MM.1S (cell line): ENCODE measurements at regions not wholly inside any gene's neighbourhood (a gene's known extent, or its start where the extent isn't known, plus 50 kb on each side); places are given as distances from the start of the nearest gene placed in this dataset.
"Not testable (repeated sequence)": the region's sequence is repeated elsewhere in the genome, so short reads cannot be mapped to it uniquely, and the experiment has no call there.

Experiments
- DNase-seq: peaks from one replicate; pipeline ENCODE4 v3.0.0-alpha.2; 2015
- H2AFZ ChIP-seq: fragments of 300-600 bp; sonication (generic); 2 replicates; pipeline ENCODE4 v1.6.0; 2016; ENCODE audit warnings: antibody characterized with exemption, low read length
- H3F3A ChIP-seq: fragments of 300-600 bp; sonication (generic); 2 replicates; pipeline ENCODE4 v1.6.1; 2016; ENCODE audit warnings: mild to moderate bottlenecking, antibody characterized with exemption, low read length, moderate library complexity, mixed read lengths; ENCODE audit not compliant: insufficient read depth
- H3K27ac ChIP-seq: fragments of 300-600 bp; sonication (generic); 2 replicates; pipeline ENCODE4 v1.5.1; 2016; ENCODE audit warnings: mild to moderate bottlenecking, low read length
- H3K27me3 ChIP-seq: fragments of 300-600 bp; sonication (generic); replicated peaks from 2 replicates; pipeline ENCODE4 v1.6.0; 2016; ENCODE audit warnings: low read length; ENCODE audit not compliant: insufficient read depth
- H3K36me3 ChIP-seq: fragments of 300-600 bp; sonication (generic); replicated peaks from 2 replicates; pipeline ENCODE4 v1.6.1; 2016; ENCODE audit warnings: mild to moderate bottlenecking, low read length, mixed read lengths; ENCODE audit not compliant: insufficient read depth
- H3K4me1 ChIP-seq: fragments of 300-600 bp; sonication (generic); 2 replicates; pipeline ENCODE4 v1.6.1; 2016; ENCODE audit warnings: low read length, mixed read lengths
- H3K4me2 ChIP-seq: fragments of 300-600 bp; sonication (generic); 2 replicates; pipeline ENCODE4 v1.6.0; 2016; ENCODE audit warnings: low read depth, low read length
- H3K4me3 ChIP-seq: fragments of 300-600 bp; sonication (generic); 2 replicates; pipeline ENCODE4 v1.5.1; 2016; ENCODE audit warnings: low read length, mixed read lengths
- H3K79me2 ChIP-seq: fragments of 300-600 bp; sonication (generic); 2 replicates; pipeline ENCODE4 v1.6.1; 2016; ENCODE audit warnings: mixed run types, low read length, mixed read lengths
- H3K9ac ChIP-seq: fragments of 300-600 bp; sonication (generic); 2 replicates; pipeline ENCODE4 v1.6.1; 2016; ENCODE audit warnings: low read length, mixed read lengths
- H3K9me2 ChIP-seq: fragments of 300-600 bp; sonication (generic); replicated peaks from 2 replicates; pipeline ENCODE4 v1.6.1; 2016; ENCODE audit warnings: mild to moderate bottlenecking, low read length, mixed read lengths; ENCODE audit not compliant: insufficient read depth
- H3K9me3 ChIP-seq: fragments of 300-600 bp; sonication (generic); replicated peaks from 2 replicates; pipeline ENCODE4 v1.6.1; 2016; ENCODE audit warnings: mild to moderate bottlenecking, low read length, mixed read lengths; ENCODE audit not compliant: insufficient read depth
- H4K20me1 ChIP-seq: fragments of 300-600 bp; sonication (generic); 2 replicates; pipeline ENCODE4 v1.6.1; 2016; ENCODE audit warnings: mild to moderate bottlenecking, low read length, moderate library complexity, mixed read lengths; ENCODE audit not compliant: insufficient read depth
- EZH2 ChIP-seq: fragments of 300-600 bp; sonication (generic); optimal IDR thresholded peaks from 2 replicates; pipeline ENCODE3; 2017; ENCODE audit warnings: low read depth, mild to moderate bottlenecking, antibody characterized with exemption, low read length, mixed read lengths
- EZH2phosphoT487 ChIP-seq: fragments of 300-600 bp; sonication (generic); IDR thresholded peaks from 2 replicates; pipeline ENCODE4 v1.6.1; 2018; ENCODE audit warnings: antibody characterized with exemption, low read length
- TF ChIP-seq, protein P1 (sequence below): fragments of 300-600 bp; sonication (generic); IDR thresholded peaks from 2 replicates; pipeline ENCODE4 v1.5.1; 2016; ENCODE audit warnings: antibody characterized with exemption, low read length, mixed read lengths

DNA sequence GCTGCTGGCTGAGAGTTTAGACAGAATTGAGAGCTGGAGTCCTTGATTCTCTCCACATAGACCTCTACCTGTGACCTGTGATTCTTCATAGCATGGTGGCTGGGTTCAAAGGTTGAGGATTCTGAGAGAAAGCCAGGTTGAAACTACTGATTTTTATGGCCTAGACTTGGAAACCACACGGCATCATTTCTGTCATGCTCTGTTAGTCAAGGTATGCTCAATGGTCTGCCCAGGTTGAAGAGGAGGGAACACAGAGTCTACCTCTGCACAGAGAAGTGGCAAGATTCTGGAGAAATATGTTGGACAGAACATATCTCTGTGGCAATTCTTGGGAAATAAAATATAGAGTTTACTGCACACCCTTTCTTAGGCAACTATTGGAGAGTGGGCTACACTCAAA lies 57.2 kb upstream of the CXorf66 start:
- Histone ChIP-seq H3K27me3 (no peaks in the 10 kb centered on the region), H3K9me3 (no peaks in the 10 kb centered on the region), H4K20me1 (no peaks in the 10 kb centered on the region), H3F3A (no peaks in the 10 kb centered on the region), H3K4me3 (no peak overlapping the region), H3K9ac (no peak overlapping the region), H2AFZ (no peak overlapping the region), H3K9me2 (no peaks in the 10 kb centered on the region), H3K79me2 (no peaks in the 10 kb centered on the region), H3K36me3 (no peaks in the 10 kb centered on the region), H3K4me1 (no peaks in the 10 kb centered on the region), H3K27ac (no peak overlapping the region), H3K4me2 (no peak overlapping the region)
- TF ChIP-seq EZH2 (no peak), EZH2phosphoT487 (no peak)
- TF ChIP-seq, protein P1, sequence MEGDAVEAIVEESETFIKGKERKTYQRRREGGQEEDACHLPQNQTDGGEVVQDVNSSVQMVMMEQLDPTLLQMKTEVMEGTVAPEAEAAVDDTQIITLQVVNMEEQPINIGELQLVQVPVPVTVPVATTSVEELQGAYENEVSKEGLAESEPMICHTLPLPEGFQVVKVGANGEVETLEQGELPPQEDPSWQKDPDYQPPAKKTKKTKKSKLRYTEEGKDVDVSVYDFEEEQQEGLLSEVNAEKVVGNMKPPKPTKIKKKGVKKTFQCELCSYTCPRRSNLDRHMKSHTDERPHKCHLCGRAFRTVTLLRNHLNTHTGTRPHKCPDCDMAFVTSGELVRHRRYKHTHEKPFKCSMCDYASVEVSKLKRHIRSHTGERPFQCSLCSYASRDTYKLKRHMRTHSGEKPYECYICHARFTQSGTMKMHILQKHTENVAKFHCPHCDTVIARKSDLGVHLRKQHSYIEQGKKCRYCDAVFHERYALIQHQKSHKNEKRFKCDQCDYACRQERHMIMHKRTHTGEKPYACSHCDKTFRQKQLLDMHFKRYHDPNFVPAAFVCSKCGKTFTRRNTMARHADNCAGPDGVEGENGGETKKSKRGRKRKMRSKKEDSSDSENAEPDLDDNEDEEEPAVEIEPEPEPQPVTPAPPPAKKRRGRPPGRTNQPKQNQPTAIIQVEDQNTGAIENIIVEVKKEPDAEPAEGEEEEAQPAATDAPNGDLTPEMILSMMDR, result no peak
- no peak for DNase-seq

DNA sequence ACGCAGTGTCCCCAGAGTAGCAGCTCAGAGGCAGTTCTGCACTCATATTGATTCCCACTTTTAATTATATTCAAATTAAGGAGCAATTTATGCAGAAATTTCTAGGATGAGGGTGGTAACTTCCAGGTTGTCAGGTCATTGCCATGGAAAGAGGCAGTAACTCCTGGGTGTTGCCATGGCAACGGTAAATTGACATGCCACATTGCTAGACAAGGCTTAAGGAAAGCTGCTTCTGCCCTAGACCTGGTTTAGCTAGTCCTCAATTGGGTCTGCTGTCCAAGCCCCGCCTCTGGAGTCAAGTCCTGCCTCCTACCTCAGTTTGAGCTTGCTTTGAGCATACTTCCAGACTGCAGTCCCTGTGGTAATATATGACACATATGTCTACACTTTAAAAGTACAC lies 53.8 kb upstream of the CXorf66 start:
- H3K27me3 ChIP-seq, H2AFZ ChIP-seq, H3K4me2 ChIP-seq, H3K9ac ChIP-seq, H3K79me2 ChIP-seq, DNase-seq, H3K4me1 ChIP-seq, H3K36me3 ChIP-seq, H3K4me3 ChIP-seq, H3K27ac ChIP-seq, H4K20me1 ChIP-seq, H3K9me2 ChIP-seq, H3F3A ChIP-seq, H3K9me3 ChIP-seq: not testable (repeated sequence)
